Panc1 (cell line): ENCODE measurements at regions not wholly inside any gene's neighbourhood (a gene's known extent, or its start where the extent isn't known, plus 50 kb on each side); places are given as distances from the start of the nearest gene placed in this dataset.

Experiments
- POLR2AphosphoS5 ChIP-seq: IDR thresholded peaks from 2 replicates; pipeline ENCODE4 v1.6.1; 2012; ENCODE audit warnings: mild to moderate bottlenecking, low read depth, low read length, moderate library complexity
- TCF7L2 ChIP-seq: IDR thresholded peaks from 2 replicates; pipeline ENCODE4 v1.6.1; 2011; ENCODE audit warnings: mild to moderate bottlenecking, low read depth, low read length, inconsistent platforms
- TF ChIP-seq, protein P1 (sequence below), 2 experiments: IDR thresholded peaks; 2 replicates each; pipeline ENCODE4 v1.6.1; 2011 to 2012; ENCODE audit warnings: low read depth in 2 of 2, control low read depth in 1 of 2, low read length in 1 of 2, mild to moderate bottlenecking in 1 of 2, moderate library complexity in 1 of 2; ENCODE audit not compliant: insufficient read depth in 1 of 2
- TF ChIP-seq, protein P2 (sequence below): fragments of 450-650 bp; IDR thresholded peaks from 2 replicates; pipeline ENCODE4 v1.5.1; 2017; ENCODE audit warnings: mild to moderate bottlenecking

GRCh38 chr3:73687106-73688004 is 62.6 kb upstream of the PDZRN3 start:
- TF ChIP-seq, protein P1, sequence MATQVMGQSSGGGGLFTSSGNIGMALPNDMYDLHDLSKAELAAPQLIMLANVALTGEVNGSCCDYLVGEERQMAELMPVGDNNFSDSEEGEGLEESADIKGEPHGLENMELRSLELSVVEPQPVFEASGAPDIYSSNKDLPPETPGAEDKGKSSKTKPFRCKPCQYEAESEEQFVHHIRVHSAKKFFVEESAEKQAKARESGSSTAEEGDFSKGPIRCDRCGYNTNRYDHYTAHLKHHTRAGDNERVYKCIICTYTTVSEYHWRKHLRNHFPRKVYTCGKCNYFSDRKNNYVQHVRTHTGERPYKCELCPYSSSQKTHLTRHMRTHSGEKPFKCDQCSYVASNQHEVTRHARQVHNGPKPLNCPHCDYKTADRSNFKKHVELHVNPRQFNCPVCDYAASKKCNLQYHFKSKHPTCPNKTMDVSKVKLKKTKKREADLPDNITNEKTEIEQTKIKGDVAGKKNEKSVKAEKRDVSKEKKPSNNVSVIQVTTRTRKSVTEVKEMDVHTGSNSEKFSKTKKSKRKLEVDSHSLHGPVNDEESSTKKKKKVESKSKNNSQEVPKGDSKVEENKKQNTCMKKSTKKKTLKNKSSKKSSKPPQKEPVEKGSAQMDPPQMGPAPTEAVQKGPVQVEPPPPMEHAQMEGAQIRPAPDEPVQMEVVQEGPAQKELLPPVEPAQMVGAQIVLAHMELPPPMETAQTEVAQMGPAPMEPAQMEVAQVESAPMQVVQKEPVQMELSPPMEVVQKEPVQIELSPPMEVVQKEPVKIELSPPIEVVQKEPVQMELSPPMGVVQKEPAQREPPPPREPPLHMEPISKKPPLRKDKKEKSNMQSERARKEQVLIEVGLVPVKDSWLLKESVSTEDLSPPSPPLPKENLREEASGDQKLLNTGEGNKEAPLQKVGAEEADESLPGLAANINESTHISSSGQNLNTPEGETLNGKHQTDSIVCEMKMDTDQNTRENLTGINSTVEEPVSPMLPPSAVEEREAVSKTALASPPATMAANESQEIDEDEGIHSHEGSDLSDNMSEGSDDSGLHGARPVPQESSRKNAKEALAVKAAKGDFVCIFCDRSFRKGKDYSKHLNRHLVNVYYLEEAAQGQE (IDR thresholded peaks at IDR 0.05; ENCODE audit: insufficient read depth in 1 of 2, low read depth in 2 of 2, low read length in 1 of 2) = no peak
- TF ChIP-seq, protein P2, sequence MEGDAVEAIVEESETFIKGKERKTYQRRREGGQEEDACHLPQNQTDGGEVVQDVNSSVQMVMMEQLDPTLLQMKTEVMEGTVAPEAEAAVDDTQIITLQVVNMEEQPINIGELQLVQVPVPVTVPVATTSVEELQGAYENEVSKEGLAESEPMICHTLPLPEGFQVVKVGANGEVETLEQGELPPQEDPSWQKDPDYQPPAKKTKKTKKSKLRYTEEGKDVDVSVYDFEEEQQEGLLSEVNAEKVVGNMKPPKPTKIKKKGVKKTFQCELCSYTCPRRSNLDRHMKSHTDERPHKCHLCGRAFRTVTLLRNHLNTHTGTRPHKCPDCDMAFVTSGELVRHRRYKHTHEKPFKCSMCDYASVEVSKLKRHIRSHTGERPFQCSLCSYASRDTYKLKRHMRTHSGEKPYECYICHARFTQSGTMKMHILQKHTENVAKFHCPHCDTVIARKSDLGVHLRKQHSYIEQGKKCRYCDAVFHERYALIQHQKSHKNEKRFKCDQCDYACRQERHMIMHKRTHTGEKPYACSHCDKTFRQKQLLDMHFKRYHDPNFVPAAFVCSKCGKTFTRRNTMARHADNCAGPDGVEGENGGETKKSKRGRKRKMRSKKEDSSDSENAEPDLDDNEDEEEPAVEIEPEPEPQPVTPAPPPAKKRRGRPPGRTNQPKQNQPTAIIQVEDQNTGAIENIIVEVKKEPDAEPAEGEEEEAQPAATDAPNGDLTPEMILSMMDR = no peak
- TF ChIP-seq POLR2AphosphoS5 (no peak), TCF7L2 (no peak)
